ENCODE measurements at regions not wholly inside any gene's neighbourhood (a gene's known extent, or its start where the extent isn't known, plus 50 kb on each side); places are given as distances from the start of the nearest gene placed in this dataset.

GRCh38 chr15:46543626-46544025, 908.8 kb downstream of the SQOR start:
- WGBS (ENCODE audit: extremely low coverage, insufficient read length, low lambda C conversion rate): no CpG with 5 or more reads among the region's 1 CpG
- no peaks in the 10 kb centered on the region for H3K23me2 ChIP-seq (ENCODE audit: insufficient read length, low read depth, low read length, poor library complexity, severe bottlenecking)
- H3K9me3 Mint-ChIP-seq: peaks cover 15 to 18% of the 10 kb centered on the region in 2 experiments
- H3K36me3 Mint-ChIP-seq (ENCODE audit: insufficient read depth in 1 of 3, low read depth in 3 of 3): peaks cover 4 to 13% (median 10%) of the 10 kb centered on the region in 3 experiments; a peak in 5 of 7 replicates
- peaks cover 7% of the 10 kb centered on the region in 2 experiments; a peak in 3 of 4 replicates for H3K4me1 Mint-ChIP-seq
- no peak overlapping the region for H3K14ac ChIP-seq (ENCODE audit: insufficient read depth, low read length)
- H2BK5ac ChIP-seq (ENCODE audit: insufficient read length, low read length): no peak overlapping the region
- no peaks in the 10 kb centered on the region for H3K79me2 ChIP-seq (ENCODE audit: insufficient read depth, low read length)
- peak overlapping the region; percentile 78 for H4K5ac ChIP-seq (ENCODE audit: insufficient read length, low read depth, low read length)
- H3K4me3 Mint-ChIP-seq: no peak overlapping the region
- H3K27me3 ChIP-seq (ENCODE audit: insufficient read depth, low read length): no peaks in the 10 kb centered on the region
- H4K91ac ChIP-seq (ENCODE audit: insufficient read length, low read depth, low read length): no peak overlapping the region
- H2AK5ac ChIP-seq (ENCODE audit: insufficient read length, low read length): no peak overlapping the region
- H3K79me1 ChIP-seq (ENCODE audit: insufficient read depth, low read depth, low read length, poor library complexity, severe bottlenecking): no peaks in the 10 kb centered on the region
- H2BK15ac ChIP-seq (ENCODE audit: low read depth, low read length): no peak overlapping the region
- H3K56ac ChIP-seq (ENCODE audit: insufficient read length, low read depth, low read length): no peak overlapping the region
- H3K23ac ChIP-seq (ENCODE audit: insufficient read length, low read depth, low read length): no peak overlapping the region
- no peak overlapping the region for H4K8ac ChIP-seq (replicated peaks; ENCODE audit: insufficient read length, low read depth, low read length)
- no peak overlapping the region for H3K4ac ChIP-seq (ENCODE audit: low read depth, low read length)
- no peaks in the 10 kb centered on the region for H3K4me1 ChIP-seq (ENCODE audit: insufficient read depth, low read length)
- no peak overlapping the region for H3K18ac ChIP-seq (ENCODE audit: insufficient read length, low read depth, low read length)
- no peak overlapping the region for H2BK12ac ChIP-seq (ENCODE audit: insufficient read length, low read depth, low read length)
- no peak overlapping the region for H3T11ph ChIP-seq (ENCODE audit: low read length)
- H3K27me3 Mint-ChIP-seq (ENCODE audit: low read depth): peaks cover 3% of the 10 kb centered on the region
- H3K4me2 ChIP-seq (ENCODE audit: insufficient read depth, insufficient read length, low read length): no peak overlapping the region
- no peaks in the 10 kb centered on the region for H3K9me3 ChIP-seq (ENCODE audit: control insufficient read depth, low read depth, low read length)
- DNase-seq: no peak
- H2AFZ ChIP-seq (ENCODE audit: low read length): peak overlapping the region; percentile 82
- H2BK20ac ChIP-seq (ENCODE audit: low read depth, low read length, poor library complexity, severe bottlenecking): no peak overlapping the region
- no peak for TF ChIP-seq CTCF (conservative IDR thresholded peaks at IDR 0.05)
- no peak overlapping the region for H3K27ac ChIP-seq (ENCODE audit: insufficient read length, low read depth, low read length)
- H3K27ac Mint-ChIP-seq: no peak overlapping the region; a peak in 1 of 7 replicates
- H4K20me1 ChIP-seq (ENCODE audit: control insufficient read depth, insufficient read depth, insufficient read length): no peaks in the 10 kb centered on the region
- H3K9ac ChIP-seq (ENCODE audit: extremely low read depth, insufficient read length, low read length): no peak overlapping the region
- no peak overlapping the region for H2BK120ac ChIP-seq (ENCODE audit: low read depth, low read length, poor library complexity, severe bottlenecking)

All from H9 (cell line).